ENCODE measurements at regions not wholly inside any gene's neighbourhood (a gene's known extent, or its start where the extent isn't known, plus 50 kb on each side); places are given as distances from the start of the nearest gene placed in this dataset.
"Not testable (repeated sequence)": the region's sequence is repeated elsewhere in the genome, so short reads cannot be mapped to it uniquely, and the experiment has no call there.

- H3K36me3 ChIP-seq (replicated peaks; ENCODE audit: insufficient read depth, low read depth), result no peaks in the 10 kb centered on the region
- no peak for DNase-seq (ENCODE audit: low spot score)
- H3K27ac ChIP-seq, result no peak overlapping the region
- no peaks in the 10 kb centered on the region for H3K9me2 ChIP-seq (replicated peaks; ENCODE audit: insufficient read depth)
- H3K4me2 ChIP-seq, result no peak overlapping the region
- TF ChIP-seq EZH2 (IDR thresholded peaks at IDR 0.05; ENCODE audit: borderline replicate concordance) (no peak), CTCF (IDR thresholded peaks at IDR 0.05; ENCODE audit: poor library complexity) (no peak), EZH2phosphoT487 (IDR thresholded peaks at IDR 0.05; ENCODE audit: low read depth, severe bottlenecking, unreplicated experiment) (no peak)
- no peaks in the 10 kb centered on the region for H4K20me1 ChIP-seq (ENCODE audit: insufficient read depth, poor library complexity, severe bottlenecking)
- 88% methylated on average over 23 of the region's 25 CpGs for WGBS (ENCODE audit: low lambda C conversion rate, missing lambda C conversion rate)
- H3K79me2 ChIP-seq, result no peaks in the 10 kb centered on the region
- H3K9me3 ChIP-seq (ENCODE audit: low read depth), result no peaks in the 10 kb centered on the region
- no peaks in the 10 kb centered on the region for H3K4me1 ChIP-seq (ENCODE audit: insufficient read depth)
- no peaks in the 10 kb centered on the region for H3K27me3 ChIP-seq
- H3K4me3 ChIP-seq, result no peak overlapping the region
- H2AFZ ChIP-seq, result no peak overlapping the region
Measured at GRCh38 chr14:104268725-104269436, 130.5 kb downstream of the KIF26A start.

GRCh38 chr14:104269511-104270241 lies 131.3 kb downstream of the KIF26A start:
- H3K9me2 ChIP-seq (replicated peaks; ENCODE audit: insufficient read depth); DNase-seq (ENCODE audit: low spot score); H3K27ac ChIP-seq; H2AFZ ChIP-seq; H4K20me1 ChIP-seq (ENCODE audit: insufficient read depth, poor library complexity, severe bottlenecking); H3K27me3 ChIP-seq; H3K4me2 ChIP-seq; H3K36me3 ChIP-seq (replicated peaks; ENCODE audit: insufficient read depth, low read depth); H3K79me2 ChIP-seq; H3K4me3 ChIP-seq; H3K4me1 ChIP-seq (ENCODE audit: insufficient read depth); H3K9me3 ChIP-seq (ENCODE audit: low read depth): not testable (repeated sequence)
- 94% methylated on average over 26 of the region's 34 CpGs for WGBS (ENCODE audit: low lambda C conversion rate, missing lambda C conversion rate)

- 58% methylated on average over 1 of the region's 1 CpG for WGBS (ENCODE audit: low lambda C conversion rate, missing lambda C conversion rate)
Measured at GRCh38 chr14:104271391-104271790, 133.0 kb downstream of the KIF26A start.

GRCh38 chr14:104274806-104275205 lies 136.4 kb downstream of the KIF26A start:
- H3K4me1 ChIP-seq (ENCODE audit: insufficient read depth), result peaks cover 14% of the 10 kb centered on the region
- H3K27me3 ChIP-seq, result no peaks in the 10 kb centered on the region
- no peaks in the 10 kb centered on the region for H3K79me2 ChIP-seq
- no peak for DNase-seq (ENCODE audit: low spot score)
- H3K4me2 ChIP-seq, result no peak overlapping the region
- no peak overlapping the region for H2AFZ ChIP-seq
- no peaks in the 10 kb centered on the region for H3K36me3 ChIP-seq (replicated peaks; ENCODE audit: insufficient read depth, low read depth)
- no peak overlapping the region for H3K4me3 ChIP-seq
- H3K9me2 ChIP-seq (replicated peaks; ENCODE audit: insufficient read depth), result no peaks in the 10 kb centered on the region
- H4K20me1 ChIP-seq (ENCODE audit: insufficient read depth, poor library complexity, severe bottlenecking), result no peaks in the 10 kb centered on the region
- no peak for TF ChIP-seq EZH2phosphoT487 (IDR thresholded peaks at IDR 0.05; ENCODE audit: low read depth, severe bottlenecking, unreplicated experiment)
- TF ChIP-seq EZH2 (IDR thresholded peaks at IDR 0.05; ENCODE audit: borderline replicate concordance), result no peak
- TF ChIP-seq CTCF (IDR thresholded peaks at IDR 0.05; ENCODE audit: poor library complexity), result no peak
- no peak overlapping the region for H3K27ac ChIP-seq
- H3K9me3 ChIP-seq (ENCODE audit: low read depth), result no peaks in the 10 kb centered on the region
- 93% methylated on average over 9 of the region's 9 CpGs for WGBS (ENCODE audit: low lambda C conversion rate, missing lambda C conversion rate)

More at GRCh38 chr14:104271391-104271790, 133.0 kb downstream of the KIF26A start:
- peaks cover 11% of the 10 kb centered on the region for H3K4me1 ChIP-seq (ENCODE audit: insufficient read depth)
- H3K27ac ChIP-seq, result no peak overlapping the region
- no peak overlapping the region for H3K4me2 ChIP-seq
- H2AFZ ChIP-seq, result no peak overlapping the region
- H3K79me2 ChIP-seq, result no peaks in the 10 kb centered on the region
- no peaks in the 10 kb centered on the region for H3K9me2 ChIP-seq (replicated peaks; ENCODE audit: insufficient read depth)
- H3K4me3 ChIP-seq, result no peak overlapping the region
- TF ChIP-seq EZH2phosphoT487 (IDR thresholded peaks at IDR 0.05; ENCODE audit: low read depth, severe bottlenecking, unreplicated experiment), result no peak
- no peaks in the 10 kb centered on the region for H3K9me3 ChIP-seq (ENCODE audit: low read depth)
- no peaks in the 10 kb centered on the region for H3K36me3 ChIP-seq (replicated peaks; ENCODE audit: insufficient read depth, low read depth)
- DNase-seq (ENCODE audit: low spot score), result no peak
- no peaks in the 10 kb centered on the region for H4K20me1 ChIP-seq (ENCODE audit: insufficient read depth, poor library complexity, severe bottlenecking)
- H3K27me3 ChIP-seq, result no peaks in the 10 kb centered on the region
